GM10248 (cell line): ENCODE measurements at regions not wholly inside any gene's neighbourhood (a gene's known extent, or its start where the extent isn't known, plus 50 kb on each side); places are given as distances from the start of the nearest gene placed in this dataset.

Experiments
- CTCF ChIA-PET: fragments of 300-600 bp; sonication (Branson Sonifier 250); formaldehyde crosslinking; extraction: SDS; loops from one replicate; lab custom pipeline; 2021; ENCODE audit warnings: antibody characterized with exemption; lab: Yijun Ruan, JAX
- POLR2A ChIA-PET: fragments of 350-650 bp; sonication (Branson Sonifier 250); formaldehyde crosslinking; extraction: SDS; loops from one replicate; lab custom pipeline; 2020; ENCODE audit warnings: antibody characterized with exemption; lab: Yijun Ruan, JAX
- DNase-seq: peaks from one replicate; pipeline ENCODE4 v3.0.0; 2012; ENCODE audit errors: extremely low spot score
- CTCF ChIP-seq: IDR thresholded peaks from 2 replicates; pipeline ENCODE4 v1.5.1; 2012; ENCODE audit warnings: mild to moderate bottlenecking, low read depth; ENCODE audit errors: extremely low read depth, missing control alignments, control extremely low read depth

- no peak for DNase-seq
- POLR2A ChIA-PET, result no interaction called here
- CTCF ChIA-PET, result interaction anchor here (1.4 to 6.1 kb wide), 4 partner anchors 10 to 329 kb away, joined by 4 to 31 read pairs (median 10); no protein-coding TSS in a partner anchor
- TF ChIP-seq CTCF, result no peak
Measured at GRCh38 chr11:19573666-19574065, 139.0 kb upstream of the NAV2 start.

GRCh38 chr11:19571906-19572305 lies 140.7 kb upstream of the NAV2 start:
- ChIA-PET POLR2A (no interaction called here), CTCF (interaction anchor here (2.4 to 6.1 kb wide), 2 partner anchors 9 to 12 kb away, joined by 10 to 31 read pairs; no protein-coding TSS in a partner anchor)
- TF ChIP-seq CTCF, result no peak
- no peak for DNase-seq

GRCh38 chr11:19570889-19571288 lies 141.7 kb upstream of the NAV2 start:
- TF ChIP-seq CTCF, result no peak
- DNase-seq, result no peak
- ChIA-PET CTCF (interaction anchor here (1.3 to 9.0 kb wide), 2 partner anchors 18 to 342 kb away, joined by 3 to 120 read pairs; no protein-coding TSS in a partner anchor), POLR2A (no interaction called here)

- POLR2A ChIA-PET, result no interaction called here
- DNase-seq, result no peak
- TF ChIP-seq CTCF, result no peak
- CTCF ChIA-PET, result interaction anchor here (1.4 to 9.0 kb wide), 5 partner anchors 9 to 337 kb away, joined by 4 to 120 read pairs (median 63); no protein-coding TSS in a partner anchor
Measured at GRCh38 chr11:19567996-19568395, 144.6 kb upstream of the NAV2 start.

GRCh38 chr11:19566583-19567379 lies 145.9 kb upstream of the NAV2 start:
- ChIA-PET CTCF (interaction anchor here (1.4 to 9.0 kb wide), 6 partner anchors 8 to 496 kb away, joined by 5 to 120 read pairs (median 34); no protein-coding TSS in a partner anchor), POLR2A (no interaction called here)
- TF ChIP-seq CTCF, result no peak
- no peak for DNase-seq

GRCh38 chr11:19565639-19566038 lies 147.0 kb upstream of the NAV2 start:
- no peak for DNase-seq
- ChIA-PET POLR2A (no interaction called here), CTCF (interaction anchor here (1.0 to 9.0 kb wide), 11 partner anchors 9 to 495 kb away, joined by 3 to 120 read pairs (median 6); no protein-coding TSS in a partner anchor)
- TF ChIP-seq CTCF, result no peak
